IMR-90 (cell line): ENCODE measurements at regions not wholly inside any gene's neighbourhood (a gene's known extent, or its start where the extent isn't known, plus 50 kb on each side); places are given as distances from the start of the nearest gene placed in this dataset.

Source experiments
- ATAC-seq: fragments of 200-7000 bp; cut with Tn5 transposase; 2 replicates; pipeline ENCODE4 v1.9.1; 2020; ENCODE audit warnings: low read depth, mild to moderate bottlenecking, moderate library complexity
- BruUV-seq: library from RNA; stranded (reverse); fragments of 400-500 nt; replicated peaks from 2 replicates; lab custom pipeline; 2021; lab: Mats Ljungman, UMichigan
- CTCF ChIA-PET: fragments of 300-600 bp; formaldehyde crosslinking; extraction: SDS; loops from one replicate; lab custom pipeline; 2021; ENCODE audit warnings: antibody characterized with exemption; lab: Yijun Ruan, JAX
- POLR2A ChIA-PET: fragments of 300-600 bp; sonication (Branson Sonifier 250); formaldehyde crosslinking; loops from one replicate; lab custom pipeline; 2022; ENCODE audit warnings: antibody characterized with exemption; ENCODE audit not compliant: unreplicated experiment; lab: Charles Lee
- DNase-seq: peaks from one replicate; pipeline ENCODE4 v3.0.0; 2013
- H2AFZ ChIP-seq: replicated peaks from 2 replicates; pipeline ENCODE3; 2013; ENCODE audit warnings: low read length, mild to moderate bottlenecking; ENCODE audit not compliant: poor library complexity
- H2AK5ac ChIP-seq: 2 replicates; pipeline ENCODE4 v1.6.1; 2013; ENCODE audit warnings: low read depth, low read length, inconsistent platforms
- H2AK9ac ChIP-seq: replicated peaks from 2 replicates; pipeline ENCODE3; 2013; ENCODE audit warnings: mild to moderate bottlenecking, low read depth, low read length, moderate library complexity; ENCODE audit not compliant: poor library complexity
- H2BK120ac ChIP-seq: 2 replicates; pipeline ENCODE4 v1.6.1; 2013; ENCODE audit warnings: low read depth, low read length, inconsistent platforms
- H2BK15ac ChIP-seq: 3 replicates; pipeline ENCODE4 v1.6.1; 2013; ENCODE audit warnings: low read depth, low read length, inconsistent platforms
- H2BK20ac ChIP-seq: 2 replicates; pipeline ENCODE4 v1.6.1; 2013; ENCODE audit warnings: low read depth, mild to moderate bottlenecking, inconsistent platforms, low read length, moderate library complexity
- H2BK5ac ChIP-seq: 2 replicates; pipeline ENCODE4 v1.6.1; 2013; ENCODE audit warnings: mild to moderate bottlenecking, low read depth, low read length, inconsistent platforms; ENCODE audit not compliant: poor library complexity, severe bottlenecking
- H3K14ac ChIP-seq: replicated peaks from 2 replicates; pipeline ENCODE4 v1.6.1; 2013; ENCODE audit warnings: low read depth, low read length, inconsistent platforms
- H3K18ac ChIP-seq: 2 replicates; pipeline ENCODE4 v1.6.1; 2013; ENCODE audit warnings: low read depth, low read length, control low read depth
- H3K23ac ChIP-seq: 2 replicates; pipeline ENCODE4 v1.6.1; 2013; ENCODE audit warnings: low read depth, low read length, inconsistent platforms
- H3K27ac ChIP-seq: 2 replicates; pipeline ENCODE4 v1.5.1; 2013; ENCODE audit warnings: mild to moderate bottlenecking, control low read depth, low read length; ENCODE audit not compliant: insufficient read depth
- H3K27me3 ChIP-seq: 2 replicates; pipeline ENCODE4 v1.6.1; 2013; ENCODE audit warnings: low read length; ENCODE audit not compliant: control insufficient read depth, insufficient read depth
- H3K36me3 ChIP-seq: 2 replicates; pipeline ENCODE4 v1.6.1; 2013; ENCODE audit warnings: low read length, mixed read lengths; ENCODE audit not compliant: control insufficient read depth, insufficient read depth
- H3K4ac ChIP-seq: 2 replicates; pipeline ENCODE4 v1.6.1; 2013; ENCODE audit warnings: low read depth, low read length, inconsistent platforms
- H3K4me1 ChIP-seq: 2 replicates; pipeline ENCODE4 v1.6.1; 2013; ENCODE audit warnings: low read length, mixed read lengths; ENCODE audit not compliant: control insufficient read depth, insufficient read depth
- H3K4me2 ChIP-seq: 2 replicates; pipeline ENCODE4 v1.6.1; 2013; ENCODE audit warnings: low read depth, mild to moderate bottlenecking, control low read depth, low read length, moderate library complexity
- H3K4me3 ChIP-seq: 2 replicates; pipeline ENCODE4 v1.5.1; 2013; ENCODE audit warnings: low read depth, mild to moderate bottlenecking, control low read depth, low read length, moderate library complexity; ENCODE audit not compliant: insufficient read depth
- H3K56ac ChIP-seq: 2 replicates; pipeline ENCODE4 v1.6.1; 2013; ENCODE audit warnings: low read length, inconsistent platforms; ENCODE audit not compliant: insufficient read depth; ENCODE audit errors: extremely low read depth
- H3K79me1 ChIP-seq, 2 experiments: 2 replicates each; pipeline ENCODE4 v1.6.1; 2013; ENCODE audit warnings: low read length in 2 of 2, inconsistent platforms in 1 of 2, low read depth in 1 of 2
- H3K9ac ChIP-seq: 2 replicates; pipeline ENCODE4 v1.6.1; 2013; ENCODE audit warnings: low read depth, low read length, control low read depth
- H3K9me1 ChIP-seq: 2 replicates; pipeline ENCODE4 v1.6.1; 2013; ENCODE audit warnings: low read length, inconsistent platforms; ENCODE audit not compliant: insufficient read depth
- H3K9me3 ChIP-seq: 2 replicates; pipeline ENCODE4 v1.6.1; 2013; ENCODE audit warnings: low read length; ENCODE audit not compliant: control insufficient read depth, insufficient read depth
- H4K20me1 ChIP-seq: 2 replicates; pipeline ENCODE4 v1.6.1; 2013; ENCODE audit warnings: low read length, inconsistent platforms; ENCODE audit not compliant: insufficient read depth
- H4K5ac ChIP-seq: 2 replicates; pipeline ENCODE4 v1.6.1; 2013; ENCODE audit warnings: mild to moderate bottlenecking, low read depth, low read length, control low read depth
- H4K8ac ChIP-seq, 2 experiments: 2 replicates each; pipeline ENCODE4 v1.6.1; 2013; ENCODE audit warnings: low read depth in 2 of 2, low read length in 2 of 2, control low read depth in 1 of 2, inconsistent platforms in 1 of 2
- H4K91ac ChIP-seq: 2 replicates; pipeline ENCODE4 v1.6.1; 2013; ENCODE audit warnings: low read depth, low read length, inconsistent platforms; ENCODE audit not compliant: insufficient read depth
- BHLHE40 ChIP-seq: fragments of 150-350 bp; IDR thresholded peaks from 2 replicates; pipeline ENCODE4 v1.6.1; 2016; ENCODE audit warnings: mild to moderate bottlenecking, low read depth, low read length
- CEBPB ChIP-seq: IDR thresholded peaks from 2 replicates; pipeline ENCODE4 v1.6.1; 2012; ENCODE audit warnings: low read depth, low read length, improper control_type of control experiment
- MAZ ChIP-seq: IDR thresholded peaks from 2 replicates; pipeline ENCODE4 v1.6.1; 2012; ENCODE audit warnings: low read depth, mild to moderate bottlenecking, low read length, improper control_type of control experiment, moderate library complexity, borderline replicate concordance
- SMC3 ChIP-seq: fragments of 150-350 bp; IDR thresholded peaks from 2 replicates; pipeline ENCODE4 v1.6.1; 2016; ENCODE audit warnings: low read depth, mild to moderate bottlenecking, antibody characterized with exemption, low read length, moderate library complexity
- WGBS, 2 experiments: methylation state at CpG; one replicate each; pipeline versions ENCODE4 v1.1.5 to v1.1.7; 2013; ENCODE audit warnings: missing lambda C conversion rate in 2 of 2; ENCODE audit not compliant: insufficient read length in 1 of 2; ENCODE audit errors: extremely low coverage in 2 of 2; 5-methylcytosine and 5-hydroxymethylcytosine counted together
- dilution Hi-C: fragments of 300-500 bp; cut with HindIII; formaldehyde crosslinking; loops from one replicate; pipeline ENCODE4 v1.14.3; 2018; ENCODE audit warnings: low sequenced_read_pairs; ENCODE audit not compliant: unreplicated experiment
- in situ Hi-C: fragments of 300-500 bp; cut with MboI; formaldehyde crosslinking; loops from 3 replicates; pipeline ENCODE4 v1.14.3; 2019; ENCODE audit warnings: low sequenced_read_pairs, inconsistent platforms, mixed read lengths
- intact Hi-C: fragments of 100-400 bp; cut with micrococcal nuclease; formaldehyde crosslinking; loops from 2 replicates; pipeline ENCODE4 v1.10.0; 2022

- H2BK20ac ChIP-seq: no peak overlapping the region
- ChIA-PET CTCF (no interaction called here), POLR2A (no interaction called here)
- no peak overlapping the region for H2AK9ac ChIP-seq
- H2BK15ac ChIP-seq: no peak overlapping the region
- WGBS, 2 experiments: 29% methylated on average over 2 of the region's 11 CpGs; no CpG with 5 or more reads in 1 of the 2 experiments
- intact Hi-C loops: no loop called here
- H3K4ac ChIP-seq: no peak overlapping the region
- no peak overlapping the region for H2BK120ac ChIP-seq
- H4K20me1 ChIP-seq: no peaks in the 10 kb centered on the region
- H3K27me3 ChIP-seq: no peaks in the 10 kb centered on the region
- H3K9ac ChIP-seq: no peak overlapping the region
- no TSS peak for BruUV-seq
- H4K91ac ChIP-seq: no peak overlapping the region
- no peak for DNase-seq
- no peak for ATAC-seq
- in situ Hi-C loops: no loop called here
- H3K79me1 ChIP-seq: no peaks in the 10 kb centered on the region
- no peak overlapping the region for H4K5ac ChIP-seq
- H3K4me1 ChIP-seq: no peaks in the 10 kb centered on the region
- H3K9me3 ChIP-seq: peaks cover 64% of the 10 kb centered on the region
- H3K23ac ChIP-seq: no peak overlapping the region
- H3K36me3 ChIP-seq: no peaks in the 10 kb centered on the region
- H3K14ac ChIP-seq: no peak overlapping the region
- no peak overlapping the region for H2BK5ac ChIP-seq
- H4K8ac ChIP-seq: no peak overlapping the region
- dilution Hi-C loops: no loop called here
- H2AK5ac ChIP-seq: no peak overlapping the region
- no peaks in the 10 kb centered on the region for H3K9me1 ChIP-seq
- no peak overlapping the region for H3K27ac ChIP-seq
- TF ChIP-seq SMC3 (no peak), BHLHE40 (no peak), CEBPB (no peak), MAZ (no peak)
- no peak overlapping the region for H3K56ac ChIP-seq
- H3K4me3 ChIP-seq: no peak overlapping the region
- no peak overlapping the region for H3K4me2 ChIP-seq
- no peak overlapping the region for H3K18ac ChIP-seq
- no peak overlapping the region for H2AFZ ChIP-seq
Measured at GRCh38 chr10:131425752-131426533, 114.4 kb upstream of the TCERG1L start.
